PFSK-1 (cell line): ENCODE measurements at regions not wholly inside any gene's neighbourhood (a gene's known extent, or its start where the extent isn't known, plus 50 kb on each side); places are given as distances from the start of the nearest gene placed in this dataset.

Source experiments
- FOXP2 ChIP-seq: optimal IDR thresholded peaks from 2 replicates; pipeline ENCODE3; 2011; ENCODE audit warnings: borderline replicate concordance, control low read depth, inconsistent platforms; ENCODE audit not compliant: insufficient read depth; ENCODE audit errors: extremely low read length, extremely low read depth
- POLR2AphosphoS5 ChIP-seq: IDR thresholded peaks from 2 replicates; pipeline ENCODE4 v1.6.1; 2012; ENCODE audit warnings: low read depth, mild to moderate bottlenecking, control low read depth, low read length, moderate library complexity
- REST ChIP-seq, 2 experiments: IDR thresholded peaks; 2 replicates each; pipeline versions ENCODE4 v1.6.1 to v1.8.0; 2011 to 2012; ENCODE audit warnings: low read depth in 2 of 2, low read length in 2 of 2, control low read depth in 1 of 2, inconsistent platforms in 1 of 2, mild to moderate bottlenecking in 1 of 2, moderate library complexity in 1 of 2; ENCODE audit not compliant: insufficient read depth in 1 of 2
- SIN3A ChIP-seq: IDR thresholded peaks from 2 replicates; pipeline ENCODE4 v1.6.1; 2012; ENCODE audit warnings: mild to moderate bottlenecking, low read length, moderate library complexity, borderline replicate concordance; ENCODE audit not compliant: insufficient read depth
- TAF1 ChIP-seq: IDR thresholded peaks from 2 replicates; pipeline ENCODE4 v1.6.1; 2012; ENCODE audit warnings: low read length, control low read depth, borderline replicate concordance; ENCODE audit not compliant: insufficient read depth

GRCh38 chr4:38387819-38388218 lies 276.2 kb upstream of the KLF3 start:
- TF ChIP-seq SIN3A (no peak), FOXP2 (no peak), REST (IDR thresholded peaks at IDR 0.05; ENCODE audit: insufficient read depth in 1 of 2, low read depth in 2 of 2, low read length in 2 of 2) (no peak), TAF1 (no peak), POLR2AphosphoS5 (no peak)

GRCh38 chr4:38390969-38391545 lies 272.9 kb upstream of the KLF3 start:
- TF ChIP-seq POLR2AphosphoS5 = no peak
- TF ChIP-seq REST (IDR thresholded peaks at IDR 0.05; ENCODE audit: insufficient read depth in 1 of 2, low read depth in 2 of 2, low read length in 2 of 2) = no peak
- no peak for TF ChIP-seq SIN3A
- no peak for TF ChIP-seq TAF1
- no peak for TF ChIP-seq FOXP2

- TF ChIP-seq REST (IDR thresholded peaks at IDR 0.05; ENCODE audit: insufficient read depth in 1 of 2, low read depth in 2 of 2, low read length in 2 of 2) (no peak), POLR2AphosphoS5 (no peak), TAF1 (no peak), SIN3A (no peak), FOXP2 (no peak)
Measured at GRCh38 chr4:38392223-38392855, 271.7 kb upstream of the KLF3 start.

- no peak for TF ChIP-seq FOXP2
- TF ChIP-seq POLR2AphosphoS5 = no peak
- no peak for TF ChIP-seq SIN3A
- TF ChIP-seq TAF1 = no peak
- TF ChIP-seq REST (IDR thresholded peaks at IDR 0.05; ENCODE audit: insufficient read depth in 1 of 2, low read depth in 2 of 2, low read length in 2 of 2) = no peak
Measured at GRCh38 chr4:38396091-38396490, 267.9 kb upstream of the KLF3 start.
